Prostate gland (tissue), 2 donors: ENCODE measurements at regions not wholly inside any gene's neighbourhood (a gene's known extent, or its start where the extent isn't known, plus 50 kb on each side); places are given as distances from the start of the nearest gene placed in this dataset.

Experiments used
- DNase-seq: peaks from one replicate; pipeline ENCODE4 v3.0.0-alpha.2; 2019; ENCODE audit warnings: low spot score
- H3K27ac ChIP-seq, 2 donors: fragments of 200-600 bp; sonication (generic); 2 replicates each; pipeline ENCODE4 v1.5.1; 2017 to 2019
- H3K27me3 ChIP-seq: fragments of 200-600 bp; sonication (generic); replicated peaks from 2 replicates; pipeline ENCODE4 v1.5.1; 2019; ENCODE audit not compliant: insufficient read depth
- H3K36me3 ChIP-seq, 2 donors: fragments of 200-600 bp; sonication (generic); 1 replicate in 1 of 2; 2 replicates in 1 of 2; pipeline versions ENCODE4 v1.5.1 to v1.8.1; 2017 to 2019
- H3K4me1 ChIP-seq: fragments of 200-600 bp; sonication (generic); replicated peaks from 2 replicates; pipeline ENCODE4 v1.5.1; 2019
- H3K4me3 ChIP-seq, 2 donors: fragments of 200-600 bp; sonication (generic); 2 replicates each; pipeline ENCODE4 v1.5.1; 2017 to 2019
- H3K9me3 ChIP-seq: fragments of 200-600 bp; sonication (generic); 2 replicates; pipeline ENCODE4 v1.5.1; 2017
- POLR2A ChIP-seq: fragments of 450-650 bp; IDR thresholded peaks from one replicate; pipeline ENCODE4 v1.6.1; 2016; ENCODE audit warnings: antibody characterized with exemption, mild to moderate bottlenecking
- POLR2AphosphoS5 ChIP-seq: sonication (generic); formaldehyde crosslinking; IDR thresholded peaks from one replicate; pipeline ENCODE4 v1.6.1; 2017; ENCODE audit warnings: antibody characterized with exemption
- WGBS: methylation state at CpG from one replicate; pipeline ENCODE4 v1.1.5; 2018; 5-methylcytosine and 5-hydroxymethylcytosine counted together
- intact Hi-C: fragments of 100-400 bp; cut with DNase I; formaldehyde crosslinking; loops from one replicate; pipeline ENCODE4 v1.14.2; 2022
- TF ChIP-seq, protein P1 (sequence below), 4 experiments: fragments of 200-600 bp in 2 of 4; fragments of 450-650 bp in 2 of 4; sonication (generic) in 2 of 4; IDR thresholded peaks; 1 replicate in 3 of 4; 2 replicates in 1 of 4; pipeline ENCODE4 v1.5.1; 2016 to 2019; ENCODE audit warnings: antibody characterized with exemption in 4 of 4, mild to moderate bottlenecking in 2 of 4, moderate library complexity in 2 of 4

DNA sequence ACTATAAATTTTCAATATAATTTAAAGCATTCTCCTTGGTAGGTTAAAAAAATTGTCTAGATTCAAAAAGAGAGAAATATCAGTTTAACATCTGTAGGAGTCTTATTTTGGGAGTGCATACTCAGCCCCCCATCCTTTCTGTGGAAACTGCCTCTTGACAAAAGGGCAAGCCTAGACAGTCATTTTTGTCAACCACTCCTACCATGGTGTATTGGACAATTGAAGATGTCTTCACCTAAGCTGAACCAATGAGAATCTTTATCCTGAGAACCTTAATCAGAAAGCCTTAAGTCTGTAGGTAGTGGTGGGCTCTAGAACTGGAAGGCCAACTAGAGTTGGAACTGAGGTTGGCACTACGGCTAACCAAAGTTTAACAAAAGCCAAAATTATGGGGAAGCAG lies 65.7 kb upstream of the MED13 start:
- no peaks in the 10 kb centered on the region for H3K27me3 ChIP-seq
- no peaks in the 10 kb centered on the region for H3K36me3 ChIP-seq
- no peak overlapping the region for H3K4me3 ChIP-seq
- no peak overlapping the region for H3K27ac ChIP-seq
- H3K4me1 ChIP-seq: no peaks in the 10 kb centered on the region
- no peaks in the 10 kb centered on the region for H3K9me3 ChIP-seq
- intact Hi-C loops: no loop called here
- DNase-seq: no peak
- TF ChIP-seq, protein P1, sequence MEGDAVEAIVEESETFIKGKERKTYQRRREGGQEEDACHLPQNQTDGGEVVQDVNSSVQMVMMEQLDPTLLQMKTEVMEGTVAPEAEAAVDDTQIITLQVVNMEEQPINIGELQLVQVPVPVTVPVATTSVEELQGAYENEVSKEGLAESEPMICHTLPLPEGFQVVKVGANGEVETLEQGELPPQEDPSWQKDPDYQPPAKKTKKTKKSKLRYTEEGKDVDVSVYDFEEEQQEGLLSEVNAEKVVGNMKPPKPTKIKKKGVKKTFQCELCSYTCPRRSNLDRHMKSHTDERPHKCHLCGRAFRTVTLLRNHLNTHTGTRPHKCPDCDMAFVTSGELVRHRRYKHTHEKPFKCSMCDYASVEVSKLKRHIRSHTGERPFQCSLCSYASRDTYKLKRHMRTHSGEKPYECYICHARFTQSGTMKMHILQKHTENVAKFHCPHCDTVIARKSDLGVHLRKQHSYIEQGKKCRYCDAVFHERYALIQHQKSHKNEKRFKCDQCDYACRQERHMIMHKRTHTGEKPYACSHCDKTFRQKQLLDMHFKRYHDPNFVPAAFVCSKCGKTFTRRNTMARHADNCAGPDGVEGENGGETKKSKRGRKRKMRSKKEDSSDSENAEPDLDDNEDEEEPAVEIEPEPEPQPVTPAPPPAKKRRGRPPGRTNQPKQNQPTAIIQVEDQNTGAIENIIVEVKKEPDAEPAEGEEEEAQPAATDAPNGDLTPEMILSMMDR (IDR thresholded peaks at IDR 0.05): no peak
- TF ChIP-seq POLR2A (no peak), POLR2AphosphoS5 (no peak)
- 73% methylated on average over 1 of the region's 1 CpG for WGBS

DNA sequence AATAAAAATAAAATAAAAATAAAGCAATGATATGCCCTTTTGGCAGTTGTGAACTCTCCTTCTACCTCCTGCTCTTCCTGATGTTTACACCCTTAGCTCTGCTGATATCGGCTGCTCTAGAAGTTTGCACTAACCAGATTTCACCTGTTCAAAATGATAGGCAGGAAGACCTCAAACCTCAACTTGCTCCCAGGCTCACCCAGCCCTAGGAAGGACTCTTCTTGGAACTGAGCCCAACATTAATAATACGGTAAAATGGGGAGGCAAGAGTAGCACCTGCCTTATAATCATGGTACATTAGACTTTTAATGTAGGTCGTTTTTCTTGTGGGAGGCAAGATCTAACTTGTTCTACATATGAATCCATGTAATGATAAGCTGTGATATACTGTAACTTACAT lies 61.2 kb upstream of the MED13 start:
- 40% methylated on average over 3 of the region's 3 CpGs for WGBS
- DNase-seq: no peak
- H3K9me3 ChIP-seq: no peaks in the 10 kb centered on the region
- H3K36me3 ChIP-seq: no peaks in the 10 kb centered on the region
- no peaks in the 10 kb centered on the region for H3K27me3 ChIP-seq
- H3K27ac ChIP-seq: no peak overlapping the region
- H3K4me1 ChIP-seq: no peaks in the 10 kb centered on the region
- intact Hi-C loops: no loop called here
- TF ChIP-seq POLR2A: no peak
- TF ChIP-seq POLR2AphosphoS5: no peak
- TF ChIP-seq, protein P1 (IDR thresholded peaks at IDR 0.05): no peak
- no peak overlapping the region for H3K4me3 ChIP-seq

DNA sequence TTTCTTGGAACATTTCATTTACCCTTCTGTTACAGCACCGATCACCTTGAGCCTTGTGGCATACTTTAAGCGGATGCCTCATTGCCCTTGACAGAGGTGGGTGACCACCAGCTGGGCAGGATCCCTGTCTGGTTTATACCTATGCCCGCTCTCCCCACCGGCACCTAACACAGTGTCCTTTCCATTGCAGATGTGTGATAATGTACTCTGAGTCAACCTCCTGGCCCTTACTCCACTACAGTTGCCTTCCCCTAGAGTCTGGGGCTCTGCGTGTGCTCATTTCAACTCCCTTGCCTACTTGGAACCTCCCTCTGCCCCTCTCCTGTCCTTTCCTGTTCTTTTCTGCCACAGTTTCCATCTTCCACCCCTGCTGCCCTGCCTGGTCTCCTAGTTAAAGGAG lies 60.2 kb upstream of the MED13 start:
- H3K36me3 ChIP-seq: no peaks in the 10 kb centered on the region
- DNase-seq: no peak
- intact Hi-C loops: no loop called here
- no peaks in the 10 kb centered on the region for H3K4me1 ChIP-seq
- 82% methylated on average over 5 of the region's 5 CpGs for WGBS
- H3K27ac ChIP-seq: no peak overlapping the region
- no peak overlapping the region for H3K4me3 ChIP-seq
- TF ChIP-seq POLR2A (no peak), POLR2AphosphoS5 (no peak)
- TF ChIP-seq, protein P1 (IDR thresholded peaks at IDR 0.05): no peak
- H3K9me3 ChIP-seq: no peaks in the 10 kb centered on the region
- H3K27me3 ChIP-seq: no peaks in the 10 kb centered on the region

DNA sequence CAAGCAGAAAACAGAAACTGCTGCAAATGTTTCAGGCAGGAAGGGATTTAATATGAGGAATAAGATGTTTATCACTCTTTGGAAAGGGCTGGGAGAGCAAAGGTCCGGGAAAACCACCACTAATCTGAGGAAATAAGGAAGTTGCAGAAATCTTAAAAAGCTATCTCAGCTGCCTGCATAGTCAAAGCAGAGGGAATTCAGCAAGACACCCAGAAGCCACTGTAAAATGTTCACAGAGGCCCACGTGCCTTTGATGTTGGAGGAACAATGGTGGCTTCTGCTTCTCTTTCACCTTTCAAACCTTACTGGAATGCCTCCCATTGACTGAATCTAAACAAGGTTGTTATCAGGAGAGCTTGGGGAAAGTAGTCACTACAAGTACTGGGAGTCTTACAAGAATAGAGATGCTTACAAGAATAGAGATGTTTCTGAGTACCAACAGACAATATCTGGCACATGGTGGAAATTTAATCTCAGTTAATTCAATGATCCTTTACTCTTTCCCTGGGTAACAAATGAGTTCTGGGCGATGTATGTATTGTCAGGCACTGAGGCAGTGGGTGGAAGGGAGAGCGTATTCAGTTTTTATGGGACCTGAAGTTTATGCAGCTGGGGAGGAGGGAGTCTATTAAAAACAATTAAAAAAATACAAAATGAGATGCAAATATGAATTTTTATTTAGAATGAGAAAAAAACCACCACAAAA lies 56.1 kb upstream of the MED13 start:
- Histone ChIP-seq H3K4me1 (no peaks in the 10 kb centered on the region), H3K9me3 (no peaks in the 10 kb centered on the region), H3K27ac (no peak overlapping the region), H3K4me3 (no peak overlapping the region), H3K27me3 (no peaks in the 10 kb centered on the region), H3K36me3 (no peaks in the 10 kb centered on the region)
- no peak for DNase-seq
- intact Hi-C loops: no loop called here
- TF ChIP-seq POLR2A: no peak
- TF ChIP-seq, protein P1 (IDR thresholded peaks at IDR 0.05): no peak
- TF ChIP-seq POLR2AphosphoS5: no peak
- 49% methylated on average over 4 of the region's 4 CpGs for WGBS

DNA sequence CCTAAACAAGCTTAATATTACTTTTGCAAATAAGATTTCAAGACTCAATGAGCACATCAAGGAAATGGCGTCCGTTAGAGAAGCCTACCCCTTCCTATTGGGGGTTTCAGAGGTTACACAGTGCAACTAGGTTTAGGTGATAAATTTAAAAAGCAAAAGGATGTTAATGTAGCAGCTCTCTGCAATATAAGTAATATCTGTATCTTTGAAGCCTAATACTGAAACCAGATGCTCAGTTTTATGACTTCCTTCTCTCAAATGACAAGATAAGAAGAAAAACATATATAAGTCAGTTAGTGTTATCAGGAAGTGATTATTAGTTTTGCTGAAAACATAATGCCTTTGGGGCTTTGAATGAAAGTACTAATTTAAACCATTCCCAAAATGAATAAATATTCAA lies 54.3 kb upstream of the MED13 start:
- no peak overlapping the region for H3K27ac ChIP-seq
- intact Hi-C loops: no loop called here
- H3K27me3 ChIP-seq: no peaks in the 10 kb centered on the region
- no peaks in the 10 kb centered on the region for H3K9me3 ChIP-seq
- no peak overlapping the region for H3K4me3 ChIP-seq
- no peak for DNase-seq
- no peaks in the 10 kb centered on the region for H3K36me3 ChIP-seq
- 69% methylated on average over 2 of the region's 2 CpGs for WGBS
- H3K4me1 ChIP-seq: no peaks in the 10 kb centered on the region
- TF ChIP-seq POLR2A (no peak), POLR2AphosphoS5 (no peak)
- TF ChIP-seq, protein P1 (IDR thresholded peaks at IDR 0.05): no peak
